ENCODE measurements at regions not wholly inside any gene's neighbourhood (a gene's known extent, or its start where the extent isn't known, plus 50 kb on each side); places are given as distances from the start of the nearest gene placed in this dataset.

- no peaks in the 10 kb centered on the region for H3K36me3 ChIP-seq (ENCODE audit: control insufficient read depth in 1 of 2, insufficient read depth in 2 of 2, low read length in 2 of 2)
- intact Hi-C loops (cut with micrococcal nuclease): no loop called here
- RAD21 ChIA-PET (ENCODE audit: low non-redundant PET in 1 of 2, low total read pairs in 2 of 2, uncharacterized antibody in 2 of 2, unreplicated experiment in 2 of 2): no interaction called here
- H3K4me2 ChIP-seq (ENCODE audit: low read length): no peak overlapping the region
- CTCF ChIA-PET: no interaction called here
- H4K20me1 ChIP-seq (ENCODE audit: insufficient read depth): no peaks in the 10 kb centered on the region
- DNase-seq (ENCODE audit: low read depth, low spot score) (no peak), ATAC-seq (no peak)
- no peak for TF ChIP-seq EGR1 (IDR thresholded peaks at IDR 0.05; ENCODE audit: low read depth)
- no peak for TF ChIP-seq EZH2 (IDR thresholded peaks at IDR 0.05)
- TF ChIP-seq JUND (IDR thresholded peaks at IDR 0.05): no peak
- TF ChIP-seq SRF (IDR thresholded peaks at IDR 0.05; ENCODE audit: low read depth): no peak
- TF ChIP-seq CEBPB (IDR thresholded peaks at IDR 0.05; ENCODE audit: low read depth): no peak
- no peak for TF ChIP-seq RAD21 (IDR thresholded peaks at IDR 0.05; ENCODE audit: low read depth)
- no peak for TF ChIP-seq MAX (IDR thresholded peaks at IDR 0.05)
- no peak for TF ChIP-seq SP1 (IDR thresholded peaks at IDR 0.05; ENCODE audit: low read depth)
- no peak for TF ChIP-seq ZFX (IDR thresholded peaks at IDR 0.05)
- no peaks in the 10 kb centered on the region for H3K9me2 ChIP-seq (ENCODE audit: insufficient read depth)
- H3K27ac ChIP-seq (ENCODE audit: low read depth, low read length): no peak overlapping the region
- H3K27me3 ChIP-seq (ENCODE audit: insufficient read depth, low read length): no peaks in the 10 kb centered on the region
- no peak overlapping the region for H3K9ac ChIP-seq (ENCODE audit: low read length)
- no peaks in the 10 kb centered on the region for H3K79me2 ChIP-seq (ENCODE audit: insufficient read depth, low read length)
- H3K4me3 ChIP-seq (replicated peaks in 1 of 2; ENCODE audit: low read depth in 1 of 2, low read length in 2 of 2): no peak overlapping the region
- no peaks in the 10 kb centered on the region for H3K4me1 ChIP-seq (ENCODE audit: control insufficient read depth in 1 of 2, insufficient read depth in 2 of 2, low read length in 2 of 2)
- no TSS peak for BruUV-seq (replicated peaks)
- H2AFZ ChIP-seq (ENCODE audit: low read depth, low read length, poor library complexity, severe bottlenecking): no peak overlapping the region
- POLR2A ChIA-PET: no interaction called here
- no peaks in the 10 kb centered on the region for H3K9me3 ChIP-seq (ENCODE audit: control insufficient read depth in 1 of 2, insufficient read depth in 1 of 2, low read depth in 1 of 2, low read length in 2 of 2)
Observed at GRCh38 chr11:70577258-70577603, 178.9 kb downstream of the CTTN start.

GRCh38 chr11:70577948-70578347, 179.6 kb downstream of the CTTN start:
- ATAC-seq: no peak
- no peaks in the 10 kb centered on the region for H3K9me2 ChIP-seq (ENCODE audit: insufficient read depth)
- H3K79me2 ChIP-seq (ENCODE audit: insufficient read depth, low read length): no peaks in the 10 kb centered on the region
- H3K4me2 ChIP-seq (ENCODE audit: low read length): no peak overlapping the region
- no peaks in the 10 kb centered on the region for H4K20me1 ChIP-seq (ENCODE audit: insufficient read depth)
- ChIA-PET POLR2A (no interaction called here), RAD21 (ENCODE audit: low non-redundant PET in 1 of 2, low total read pairs in 2 of 2, uncharacterized antibody in 2 of 2, unreplicated experiment in 2 of 2) (no interaction called here), CTCF (no interaction called here)
- H3K36me3 ChIP-seq (ENCODE audit: control insufficient read depth in 1 of 2, insufficient read depth in 2 of 2, low read length in 2 of 2): no peaks in the 10 kb centered on the region
- no peak overlapping the region for H3K27ac ChIP-seq (ENCODE audit: low read depth, low read length)
- H3K9ac ChIP-seq (ENCODE audit: low read length): no peak overlapping the region
- no peaks in the 10 kb centered on the region for H3K9me3 ChIP-seq (ENCODE audit: control insufficient read depth in 1 of 2, insufficient read depth in 1 of 2, low read depth in 1 of 2, low read length in 2 of 2)
- no peak for TF ChIP-seq JUND (IDR thresholded peaks at IDR 0.05)
- TF ChIP-seq ELF1 (IDR thresholded peaks at IDR 0.05; ENCODE audit: borderline replicate concordance, low read depth): no peak
- no peak for TF ChIP-seq ZBTB33 (IDR thresholded peaks at IDR 0.05; ENCODE audit: extremely low read depth, insufficient replicate concordance, low read length)
- TF ChIP-seq SP1 (IDR thresholded peaks at IDR 0.05; ENCODE audit: low read depth): no peak
- no peak for TF ChIP-seq POLR2A (IDR thresholded peaks at IDR 0.05; ENCODE audit: borderline replicate concordance, extremely low read depth, insufficient read depth, insufficient read length)
- TF ChIP-seq CTCF (IDR thresholded peaks at IDR 0.05 in 2 of 3, conservative IDR thresholded peaks at IDR 0.05 in 1 of 3; ENCODE audit: borderline replicate concordance in 1 of 3, insufficient read depth in 1 of 3, low read depth in 2 of 3, low read length in 2 of 3): no peak
- TF ChIP-seq POLR2AphosphoS5 (IDR thresholded peaks at IDR 0.05; ENCODE audit: low read depth, low read length): no peak
- TF ChIP-seq MAX (IDR thresholded peaks at IDR 0.05): no peak
- no peak for TF ChIP-seq TCF7L2 (IDR thresholded peaks at IDR 0.05; ENCODE audit: borderline replicate concordance, extremely low read depth, insufficient read depth, insufficient read length)
- H3K4me3 ChIP-seq (replicated peaks in 1 of 2; ENCODE audit: low read depth in 1 of 2, low read length in 2 of 2): no peak overlapping the region
- BruUV-seq (replicated peaks): no TSS peak
- DNase-seq (ENCODE audit: low read depth, low spot score): no peak
- H3K27me3 ChIP-seq (ENCODE audit: insufficient read depth, low read length): no peaks in the 10 kb centered on the region
- intact Hi-C loops (cut with micrococcal nuclease): no loop called here
- H2AFZ ChIP-seq (ENCODE audit: low read depth, low read length, poor library complexity, severe bottlenecking): no peak overlapping the region
- H3K4me1 ChIP-seq (ENCODE audit: control insufficient read depth in 1 of 2, insufficient read depth in 2 of 2, low read length in 2 of 2): no peaks in the 10 kb centered on the region
